ENCODE measurements at regions not wholly inside any gene's neighbourhood (a gene's known extent, or its start where the extent isn't known, plus 50 kb on each side); places are given as distances from the start of the nearest gene placed in this dataset.

DNA sequence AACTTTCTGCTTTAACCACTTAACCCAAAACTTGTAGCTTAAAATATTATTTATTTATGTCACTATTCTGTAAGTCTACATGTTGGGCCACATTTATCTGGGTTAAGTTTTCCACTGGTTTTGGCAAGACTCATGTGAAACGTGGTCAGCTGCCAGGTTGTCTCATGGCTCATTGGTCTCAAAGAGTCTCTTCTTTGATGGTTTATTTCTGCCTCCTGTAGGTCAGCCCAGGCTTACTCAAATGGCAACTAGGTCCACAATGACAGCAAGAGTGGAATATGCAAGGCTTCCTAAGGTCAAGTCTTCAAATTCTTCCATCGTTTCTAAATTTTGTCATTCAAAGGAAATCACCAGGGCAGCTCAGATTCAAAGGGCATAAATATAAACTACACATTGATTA, 828.7 kb downstream of the PCDH7 start:
- TF ChIP-seq POLR2AphosphoS5 (IDR thresholded peaks at IDR 0.05; ENCODE audit: low read depth, low read length) (no peak), POLR2A (IDR thresholded peaks at IDR 0.05; ENCODE audit: low read depth, low read length) (no peak)
